Panc1 (cell line): ENCODE measurements at regions not wholly inside any gene's neighbourhood (a gene's known extent, or its start where the extent isn't known, plus 50 kb on each side); places are given as distances from the start of the nearest gene placed in this dataset.
"Not testable (repeated sequence)": the region's sequence is repeated elsewhere in the genome, so short reads cannot be mapped to it uniquely, and the experiment has no call there.

ENCODE experiments used
- ATAC-seq: fragments of 200-7000 bp; cut with Tn5 transposase; 2 replicates; pipeline ENCODE4 v1.9.1; 2020; ENCODE audit warnings: mild to moderate bottlenecking, moderate library complexity
- BruUV-seq: library from RNA; stranded (reverse); fragments of 400-500 nt; replicated peaks from 2 replicates; lab custom pipeline; 2021; lab: Mats Ljungman, UMichigan
- CTCF ChIA-PET: fragments of 300-600 bp; sonication (Branson Sonifier 250); formaldehyde crosslinking; loops from one replicate; lab custom pipeline; 2022; ENCODE audit warnings: antibody characterized with exemption; lab: Charles Lee
- POLR2A ChIA-PET: fragments of 300-600 bp; sonication (Branson Sonifier 250); formaldehyde crosslinking; loops from one replicate; lab custom pipeline; 2022; ENCODE audit warnings: antibody characterized with exemption; lab: Charles Lee
- DNase-seq: peaks from one replicate; pipeline ENCODE4 v3.0.0-alpha.2; 2010; ENCODE audit warnings: low read depth, low spot score
- H3K27ac ChIP-seq: 2 replicates; pipeline ENCODE4 v1.5.1; 2011; ENCODE audit warnings: mild to moderate bottlenecking, low read length, inconsistent platforms
- H3K27me3 ChIP-seq: fragments of 200-500 bp; sonication (Bioruptor generic); 2 replicates; pipeline ENCODE4 v1.6.0; 2014; ENCODE audit warnings: low read length, inconsistent platforms; ENCODE audit not compliant: control insufficient read depth, insufficient read depth
- H3K36me3 ChIP-seq: fragments of 200-500 bp; sonication (Bioruptor generic); 2 replicates; pipeline ENCODE4 v1.5.1; 2014; ENCODE audit warnings: inconsistent platforms, mild to moderate bottlenecking, low read length, moderate library complexity; ENCODE audit not compliant: control insufficient read depth, insufficient read depth
- H3K4me1 ChIP-seq: 2 replicates; pipeline ENCODE4 v1.5.1; 2011; ENCODE audit warnings: inconsistent platforms, mild to moderate bottlenecking, low read length, moderate library complexity; ENCODE audit not compliant: control insufficient read depth, insufficient read depth
- H3K4me3 ChIP-seq, 2 experiments: 2 replicates each; pipeline ENCODE4 v1.5.1; 2011 to 2012; ENCODE audit warnings: low read depth in 2 of 2, low read length in 2 of 2, mild to moderate bottlenecking in 2 of 2, inconsistent platforms in 1 of 2, moderate library complexity in 1 of 2
- H3K9me3 ChIP-seq: fragments of 200-500 bp; sonication (Bioruptor generic); 2 replicates; pipeline ENCODE4 v1.5.1; 2014; ENCODE audit warnings: low read depth, mild to moderate bottlenecking, inconsistent platforms, low read length, moderate library complexity; ENCODE audit not compliant: control insufficient read depth, insufficient read depth
- CTCF ChIP-seq: fragments of 450-650 bp; IDR thresholded peaks from 2 replicates; pipeline ENCODE4 v1.5.1; 2017; ENCODE audit warnings: mild to moderate bottlenecking
- POLR2AphosphoS5 ChIP-seq: IDR thresholded peaks from 2 replicates; pipeline ENCODE4 v1.6.1; 2012; ENCODE audit warnings: mild to moderate bottlenecking, low read depth, low read length, moderate library complexity
- REST ChIP-seq, 2 experiments: IDR thresholded peaks; 2 replicates each; pipeline ENCODE4 v1.6.1; 2011 to 2012; ENCODE audit warnings: low read depth in 2 of 2, control low read depth in 1 of 2, low read length in 1 of 2, mild to moderate bottlenecking in 1 of 2, moderate library complexity in 1 of 2; ENCODE audit not compliant: insufficient read depth in 1 of 2
- SIN3A ChIP-seq: IDR thresholded peaks from 2 replicates; pipeline ENCODE4 v1.6.1; 2012; ENCODE audit warnings: low read depth, mild to moderate bottlenecking, low read length, moderate library complexity, borderline replicate concordance; ENCODE audit not compliant: insufficient read depth
- TCF7L2 ChIP-seq: IDR thresholded peaks from 2 replicates; pipeline ENCODE4 v1.6.1; 2011; ENCODE audit warnings: mild to moderate bottlenecking, low read depth, low read length, inconsistent platforms
- in situ Hi-C: cut with HindIII; loops from 2 replicates; pipeline ENCODE4 v1.10.0; 2016; ENCODE audit warnings: low sequenced_read_pairs, low pct_unique_long_range_greater_than_20kb
- intact Hi-C: fragments of 100-400 bp; cut with micrococcal nuclease; formaldehyde crosslinking; loops from one replicate; pipeline ENCODE4 v1.10.0; 2022; ENCODE audit not compliant: unreplicated experiment

DNA sequence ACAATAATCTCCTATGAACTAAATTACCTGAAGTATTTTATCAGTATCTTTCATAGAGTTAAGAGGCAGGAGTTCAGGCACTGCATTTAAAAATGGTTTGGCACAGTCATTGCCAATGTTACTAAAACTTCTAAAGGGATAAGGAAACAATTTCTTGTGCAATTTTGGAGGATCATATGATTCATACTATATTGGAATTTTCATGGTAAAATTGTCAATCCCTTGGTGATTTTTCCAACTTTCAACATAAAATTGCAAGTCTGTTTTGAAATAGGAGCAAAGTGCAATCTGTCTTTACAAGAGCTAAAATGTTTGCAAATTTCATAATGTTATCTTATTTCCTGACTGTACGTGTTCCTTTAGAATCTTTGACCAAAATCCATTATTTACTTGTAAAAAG lies 211.1 kb downstream of the DMRTA1 start:
- no peak for ATAC-seq
- intact Hi-C loops: no loop called here
- H3K4me1 ChIP-seq: no peaks in the 10 kb centered on the region
- no peak overlapping the region for H3K27ac ChIP-seq
- CTCF ChIA-PET: no interaction called here
- H3K9me3 ChIP-seq: no peaks in the 10 kb centered on the region
- in situ Hi-C loops: no loop called here
- no peaks in the 10 kb centered on the region for H3K27me3 ChIP-seq
- POLR2A ChIA-PET: no interaction called here
- no peaks in the 10 kb centered on the region for H3K36me3 ChIP-seq
- no peak overlapping the region for H3K4me3 ChIP-seq
- no peak for DNase-seq
- no peak for TF ChIP-seq TCF7L2
- no peak for TF ChIP-seq POLR2AphosphoS5
- TF ChIP-seq CTCF: no peak
- TF ChIP-seq SIN3A: no peak
- no TSS peak for BruUV-seq

DNA sequence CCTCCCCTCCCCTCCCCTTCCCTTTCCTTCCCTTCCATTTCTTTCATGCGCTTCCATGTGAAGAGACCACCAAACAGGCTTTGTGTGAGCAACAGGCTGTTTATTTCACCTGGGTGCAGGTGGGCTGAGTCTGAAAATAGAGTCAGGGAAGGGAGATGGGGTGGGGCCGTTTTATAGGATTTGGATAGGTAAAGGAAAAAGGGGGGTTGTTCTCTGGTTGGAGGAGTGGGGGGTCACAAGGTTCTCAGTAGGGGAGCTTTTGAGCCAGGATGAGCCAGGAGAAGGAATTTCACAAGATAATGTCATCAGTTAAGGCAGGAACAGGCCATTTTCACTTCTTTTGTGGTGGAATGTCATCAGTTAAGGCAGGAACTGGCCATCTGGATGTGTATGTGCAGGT lies 211.9 kb downstream of the DMRTA1 start:
- in situ Hi-C loops, POLR2A ChIA-PET, DNase-seq, ATAC-seq, H3K36me3 ChIP-seq, CTCF ChIA-PET, H3K4me1 ChIP-seq, BruUV-seq, H3K9me3 ChIP-seq, H3K4me3 ChIP-seq, H3K27me3 ChIP-seq, H3K27ac ChIP-seq, intact Hi-C loops: not testable (repeated sequence)

DNA sequence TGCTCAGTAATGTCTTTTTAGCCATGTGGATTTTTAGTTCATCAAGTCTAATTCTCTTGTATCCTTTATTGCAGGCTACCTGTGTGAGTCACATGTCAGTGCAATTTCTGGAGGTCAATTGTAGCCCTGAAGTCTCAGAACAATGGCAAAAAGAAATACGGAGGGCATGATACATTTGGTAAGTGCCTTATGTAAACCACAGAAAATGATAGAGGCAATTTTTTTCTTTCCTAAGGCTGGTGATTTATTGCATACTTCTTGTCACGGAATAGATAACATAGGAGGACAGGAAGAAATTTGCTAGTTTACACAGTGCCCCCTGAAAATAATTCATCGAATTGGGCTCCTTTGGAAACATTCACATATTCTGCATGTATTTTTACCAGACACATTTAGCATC lies 235.9 kb downstream of the DMRTA1 start:
- H3K27me3 ChIP-seq: no peaks in the 10 kb centered on the region
- H3K36me3 ChIP-seq: no peaks in the 10 kb centered on the region
- no peaks in the 10 kb centered on the region for H3K4me1 ChIP-seq
- H3K4me3 ChIP-seq: no peak overlapping the region
- intact Hi-C loops: no loop called here
- no peak for ATAC-seq
- no peak overlapping the region for H3K27ac ChIP-seq
- ChIA-PET POLR2A (no interaction called here), CTCF (no interaction called here)
- no peak for TF ChIP-seq POLR2AphosphoS5
- in situ Hi-C loops: no loop called here
- no peaks in the 10 kb centered on the region for H3K9me3 ChIP-seq
- no TSS peak for BruUV-seq
- no peak for DNase-seq

DNA sequence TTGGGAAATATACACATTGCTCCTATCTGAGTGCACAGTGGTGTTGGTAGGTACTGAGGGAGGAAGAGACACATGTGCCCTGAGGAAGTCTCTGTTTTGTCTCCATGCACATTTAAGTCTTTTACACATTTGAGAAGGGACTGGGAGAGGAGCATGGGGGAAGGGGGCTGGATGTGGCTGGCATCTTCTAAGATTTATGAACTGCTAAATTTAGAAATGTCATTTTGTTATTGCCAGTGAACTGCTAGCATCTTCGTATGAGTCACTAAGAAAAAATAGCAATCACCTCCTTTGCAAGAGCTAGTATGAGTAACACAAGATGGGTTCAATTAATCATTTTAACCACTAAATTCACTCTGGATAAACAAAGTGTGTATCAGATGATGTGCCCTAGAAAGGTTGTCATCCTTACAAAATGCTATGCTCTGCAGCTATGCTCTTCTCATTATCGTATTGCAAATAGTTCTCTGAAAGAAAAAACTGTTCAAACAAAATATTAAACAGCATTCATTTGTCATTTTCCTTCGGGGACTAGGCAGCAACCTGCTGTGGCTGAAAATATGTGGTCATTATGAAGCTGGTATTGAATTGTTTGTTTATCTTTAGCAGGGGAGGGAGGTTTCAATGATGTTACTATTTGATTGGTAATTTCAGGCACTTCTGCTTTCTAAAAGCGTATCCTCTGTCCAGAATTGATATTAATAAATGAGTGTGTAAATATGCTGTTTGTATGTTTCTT lies 236.5 kb downstream of the DMRTA1 start:
- ChIA-PET CTCF (no interaction called here), POLR2A (no interaction called here)
- ATAC-seq (peak; percentile 42; the same call in 1 of the 2 replicates), DNase-seq (peak; percentile 22)
- Histone ChIP-seq H3K4me3 (no peak overlapping the region), H3K9me3 (no peaks in the 10 kb centered on the region), H3K4me1 (no peaks in the 10 kb centered on the region), H3K36me3 (no peaks in the 10 kb centered on the region), H3K27ac (no peak overlapping the region), H3K27me3 (no peaks in the 10 kb centered on the region)
- TF ChIP-seq REST (IDR thresholded peaks at IDR 0.05; ENCODE audit: insufficient read depth in 1 of 2, low read depth in 2 of 2, low read length in 1 of 2) (no peak), CTCF (no peak), TCF7L2 (no peak)
- BruUV-seq: no TSS peak
- in situ Hi-C loops: no loop called here
- intact Hi-C loops: no loop called here
